Right cardiac atrium (tissue), 5 donors: ENCODE measurements at regions not wholly inside any gene's neighbourhood (a gene's known extent, or its start where the extent isn't known, plus 50 kb on each side); places are given as distances from the start of the nearest gene placed in this dataset.

Experiments
- ATAC-seq, 2 donors: fragments of 200-7000 bp; cut with Tn5 transposase; one replicate each; pipeline versions ENCODE4 v1.8.0 to v1.9.1; 2020; ENCODE audit warnings: moderate library complexity in 2 of 2, mild to moderate bottlenecking in 1 of 2
- DNase-seq, 3 donors: peaks; one replicate each; pipeline ENCODE4 v3.0.0-alpha.2; 2020
- H3K27ac ChIP-seq: one replicate; pipeline ENCODE4 v1.5.1; 2013; ENCODE audit warnings: mild to moderate bottlenecking, low read length, control low read depth, moderate library complexity
- H3K27me3 ChIP-seq: one replicate; pipeline ENCODE4 v1.6.1; 2013; ENCODE audit not compliant: control insufficient read depth, insufficient read depth
- H3K4me1 ChIP-seq: one replicate; pipeline ENCODE4 v1.6.1; 2013; ENCODE audit warnings: low read length; ENCODE audit not compliant: control insufficient read depth, insufficient read depth
- H3K4me3 ChIP-seq: one replicate; pipeline ENCODE4 v1.5.1; 2013; ENCODE audit warnings: low read length, control low read depth
- H3K9me3 ChIP-seq: one replicate; pipeline ENCODE4 v1.6.1; 2013; ENCODE audit warnings: low read length; ENCODE audit not compliant: control insufficient read depth
- WGBS: extraction: QIAGEN DNeasy Blood & Tissue Kit; methylation state at CpG from one replicate; pipeline ENCODE4 v1.1.7; 2013; 5-methylcytosine and 5-hydroxymethylcytosine counted together
- intact Hi-C, 4 donors: fragments of 100-400 bp; cut with DNase I; formaldehyde crosslinking; loops; one replicate each; pipeline versions ENCODE4 v1.11.0 to v1.14.0; 2022 to 2023
- donor health status: healthy with polysubstance abuse.
- donor health status: DM: no; HTN: yes; CAD: no.
- donor health status: DM: no; HTN: no; CAD: no.
- donor health status: DM: no; HTN: yes; CAD: no; lungs with severe emphysema.
- donor health status: DM: yes; HTN: yes; CAD: no.

DNA sequence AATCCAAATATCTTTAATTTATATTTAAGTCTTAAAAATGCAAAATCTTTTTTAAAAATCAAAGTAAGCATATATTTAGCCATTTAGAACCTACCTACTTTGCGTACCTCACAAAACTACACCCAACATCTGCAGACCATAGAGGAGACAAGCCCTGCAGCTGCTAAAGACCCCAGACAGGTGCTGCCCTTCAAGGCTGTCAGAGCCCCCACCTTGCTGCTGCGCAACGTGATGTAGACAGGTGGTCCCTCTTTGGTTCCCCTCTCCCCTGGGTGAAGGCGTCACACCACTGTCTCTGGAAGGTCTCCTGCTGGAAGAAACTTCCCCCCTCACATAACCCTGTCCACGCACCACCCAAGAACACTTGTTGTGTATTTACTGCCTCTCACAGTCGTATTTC is 204.5 kb downstream of the ARRDC4 start:
- Histone ChIP-seq H3K27me3 (no peaks in the 10 kb centered on the region), H3K27ac (no peak overlapping the region), H3K9me3 (no peaks in the 10 kb centered on the region), H3K4me1 (no peaks in the 10 kb centered on the region), H3K4me3 (no peak overlapping the region)
- DNase-seq = no peak
- 83% methylated on average over 6 of the region's 6 CpGs for WGBS
- intact Hi-C loops = no loop called here
- ATAC-seq = no peak

- ATAC-seq = no peak
- WGBS = 53% methylated on average over 4 of the region's 4 CpGs
- H3K9me3 ChIP-seq = no peaks in the 10 kb centered on the region
- no peaks in the 10 kb centered on the region for H3K27me3 ChIP-seq
- no peak for DNase-seq
- H3K4me1 ChIP-seq = no peaks in the 10 kb centered on the region
- intact Hi-C loops = no loop called here
- no peak overlapping the region for H3K27ac ChIP-seq
- no peak overlapping the region for H3K4me3 ChIP-seq
These were observed 207.3 kb downstream of the ARRDC4 start for GRCh38 chr15:98167722-98168268.

- no peak for DNase-seq
- Histone ChIP-seq H3K27me3 (no peaks in the 10 kb centered on the region), H3K27ac (no peak overlapping the region), H3K4me1 (no peaks in the 10 kb centered on the region), H3K4me3 (no peak overlapping the region), H3K9me3 (no peaks in the 10 kb centered on the region)
- 76% methylated on average over 9 of the region's 9 CpGs for WGBS
- intact Hi-C loops = no loop called here
- no peak for ATAC-seq
These were observed 209.0 kb downstream of the ARRDC4 start for GRCh38 chr15:98169551-98169950.

- Histone ChIP-seq H3K27ac (no peak overlapping the region), H3K27me3 (no peaks in the 10 kb centered on the region), H3K9me3 (no peaks in the 10 kb centered on the region), H3K4me3 (no peak overlapping the region), H3K4me1 (no peaks in the 10 kb centered on the region)
- no peak for DNase-seq
- intact Hi-C loops = no loop called here
- WGBS = 21% methylated on average over 3 of the region's 3 CpGs
- no peak for ATAC-seq
These were observed 213.8 kb downstream of the ARRDC4 start for GRCh38 chr15:98174286-98174685.

DNA sequence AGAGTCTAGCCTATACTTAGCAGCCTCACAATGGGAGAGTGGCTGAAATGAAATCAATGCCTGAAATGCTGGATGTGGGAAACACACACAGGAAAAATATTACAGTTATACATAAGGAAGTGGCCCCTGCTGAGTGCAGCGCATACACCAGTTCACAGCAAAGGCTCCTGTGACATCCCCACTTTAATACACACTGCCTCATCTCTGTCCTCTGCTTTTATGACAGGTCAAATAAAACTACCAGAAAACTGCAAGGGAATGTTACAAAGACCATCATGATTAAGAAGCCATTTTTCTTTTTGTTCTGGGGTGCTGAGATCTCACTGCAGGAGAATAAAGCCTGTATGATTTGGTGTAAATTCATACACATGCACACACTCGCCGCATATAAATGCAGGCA is 214.3 kb downstream of the ARRDC4 start:
- intact Hi-C loops = loop anchor here in 3 of 4 donors (5.0 kb wide), 2 partner anchors 268 to 273 kb away; no protein-coding TSS in a partner anchor
- Histone ChIP-seq H3K27me3 (no peaks in the 10 kb centered on the region), H3K27ac (no peak overlapping the region), H3K9me3 (no peaks in the 10 kb centered on the region), H3K4me3 (no peak overlapping the region), H3K4me1 (no peaks in the 10 kb centered on the region)
- DNase-seq (no peak), ATAC-seq (no peak)
- WGBS = 70% methylated on average over 3 of the region's 3 CpGs

GRCh38 chr15:98177966-98178592 is 217.6 kb downstream of the ARRDC4 start:
- Histone ChIP-seq H3K27me3 (no peaks in the 10 kb centered on the region), H3K4me3 (no peak overlapping the region), H3K9me3 (no peaks in the 10 kb centered on the region), H3K27ac (no peak overlapping the region), H3K4me1 (no peaks in the 10 kb centered on the region)
- intact Hi-C loops = loop anchor here in 3 of 4 donors (5.0 kb wide), 2 partner anchors 271 to 276 kb away; no protein-coding TSS in a partner anchor
- WGBS = 2% methylated on average over 9 of the region's 9 CpGs
- peak; percentile 73 to 81 for ATAC-seq
- no peak for DNase-seq

GRCh38 chr15:98178861-98179260 is 218.4 kb downstream of the ARRDC4 start:
- intact Hi-C loops = loop anchor here in 3 of 4 donors (5.0 kb wide), 2 partner anchors 272 to 277 kb away; no protein-coding TSS in a partner anchor

DNA sequence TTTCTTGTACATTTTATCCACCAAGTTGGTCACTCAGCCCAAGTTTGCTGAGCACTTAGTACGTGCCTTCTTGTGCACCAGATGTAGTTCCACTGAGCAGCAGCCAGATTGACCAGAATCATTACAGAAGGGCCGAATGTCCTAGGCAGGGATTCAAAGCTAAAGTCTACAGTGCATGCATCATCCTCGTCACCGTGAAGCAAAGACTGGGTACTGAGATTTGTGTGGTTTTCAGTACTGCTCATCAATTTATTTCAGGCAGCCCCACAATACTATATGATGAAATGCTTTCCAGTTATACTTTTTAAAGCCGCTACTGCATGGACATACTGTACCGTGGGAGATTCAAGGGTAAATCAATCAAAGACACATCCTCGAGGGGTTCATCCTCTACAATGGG is 227.0 kb downstream of the ARRDC4 start:
- peaks cover 2% of the 10 kb centered on the region for H3K9me3 ChIP-seq
- H3K4me1 ChIP-seq = no peaks in the 10 kb centered on the region
- intact Hi-C loops = no loop called here
- DNase-seq (no peak), ATAC-seq (no peak)
- WGBS = 79% methylated on average over 7 of the region's 7 CpGs
- no peaks in the 10 kb centered on the region for H3K27me3 ChIP-seq
- H3K4me3 ChIP-seq = no peak overlapping the region
- H3K27ac ChIP-seq = no peak overlapping the region

More at GRCh38 chr15:98178861-98179260, 218.4 kb downstream of the ARRDC4 start:
- 51% methylated on average over 7 of the region's 7 CpGs for WGBS
- no peaks in the 10 kb centered on the region for H3K27me3 ChIP-seq
- H3K9me3 ChIP-seq = no peaks in the 10 kb centered on the region
- DNase-seq (no peak), ATAC-seq (no peak)
- H3K4me3 ChIP-seq = no peak overlapping the region
- H3K4me1 ChIP-seq = no peaks in the 10 kb centered on the region
- H3K27ac ChIP-seq = no peak overlapping the region

GRCh38 chr15:98190914-98191313 is 230.4 kb downstream of the ARRDC4 start:
- Histone ChIP-seq H3K4me1 (no peaks in the 10 kb centered on the region), H3K4me3 (no peak overlapping the region), H3K27ac (no peak overlapping the region), H3K27me3 (no peaks in the 10 kb centered on the region), H3K9me3 (peaks cover 2% of the 10 kb centered on the region)
- WGBS = 80% methylated on average over 2 of the region's 2 CpGs
- ATAC-seq (no peak), DNase-seq (no peak)
- intact Hi-C loops = no loop called here

GRCh38 chr15:98195796-98196195 is 235.3 kb downstream of the ARRDC4 start:
- DNase-seq (no peak), ATAC-seq (no peak)
- no peaks in the 10 kb centered on the region for H3K4me1 ChIP-seq
- no peak overlapping the region for H3K4me3 ChIP-seq
- peaks cover under 1% of the 10 kb centered on the region for H3K9me3 ChIP-seq
- peaks cover 4% of the 10 kb centered on the region for H3K27me3 ChIP-seq
- no peak overlapping the region for H3K27ac ChIP-seq
- intact Hi-C loops = no loop called here
- WGBS = 78% methylated on average over 3 of the region's 3 CpGs

- peaks cover 4% of the 10 kb centered on the region for H3K27me3 ChIP-seq
- DNase-seq (no peak), ATAC-seq (no peak)
- no peaks in the 10 kb centered on the region for H3K9me3 ChIP-seq
- no peaks in the 10 kb centered on the region for H3K4me1 ChIP-seq
- intact Hi-C loops = no loop called here
- H3K27ac ChIP-seq = no peak overlapping the region
- 58% methylated on average over 6 of the region's 6 CpGs for WGBS
- no peak overlapping the region for H3K4me3 ChIP-seq
These were observed 235.9 kb downstream of the ARRDC4 start for GRCh38 chr15:98196371-98196770.
